Loucy (cell line): ENCODE measurements at regions not wholly inside any gene's neighbourhood (a gene's known extent, or its start where the extent isn't known, plus 50 kb on each side); places are given as distances from the start of the nearest gene placed in this dataset.
"Not testable (repeated sequence)": the region's sequence is repeated elsewhere in the genome, so short reads cannot be mapped to it uniquely, and the experiment has no call there.

Experiments
- H2AFZ ChIP-seq: fragments of 200-600 bp; sonication (generic); 2 replicates; pipeline ENCODE4 v1.6.0; 2016; ENCODE audit warnings: antibody characterized with exemption, mild to moderate bottlenecking, low read length, moderate library complexity
- H3F3A ChIP-seq: fragments of 200-600 bp; 2 replicates; pipeline ENCODE4 v1.6.0; 2016; ENCODE audit warnings: antibody characterized with exemption, low read depth, mild to moderate bottlenecking
- H3K27me3 ChIP-seq: fragments of 200-600 bp; sonication (generic); 2 replicates; pipeline ENCODE4 v1.6.1; 2014; ENCODE audit warnings: low read length, mild to moderate bottlenecking; ENCODE audit not compliant: insufficient read depth, poor library complexity, severe bottlenecking
- H3K36me3 ChIP-seq: fragments of 200-600 bp; sonication (generic); 2 replicates; pipeline ENCODE4 v1.6.1; 2016; ENCODE audit warnings: low read length; ENCODE audit not compliant: insufficient read depth
- H3K4me1 ChIP-seq: fragments of 200-600 bp; sonication (generic); 2 replicates; pipeline ENCODE4 v1.5.1; 2014; ENCODE audit warnings: low read length, mild to moderate bottlenecking; ENCODE audit not compliant: insufficient read depth, poor library complexity, severe bottlenecking
- H3K4me2 ChIP-seq: fragments of 200-600 bp; sonication (generic); 2 replicates; pipeline ENCODE4 v1.6.0; 2014; ENCODE audit warnings: antibody characterized with exemption, low read length, low read depth, mild to moderate bottlenecking; ENCODE audit not compliant: poor library complexity, severe bottlenecking
- H3K4me3 ChIP-seq: fragments of 200-600 bp; sonication (generic); 2 replicates; pipeline ENCODE4 v1.5.1; 2014; ENCODE audit warnings: low read length, mild to moderate bottlenecking, mixed read lengths; ENCODE audit not compliant: poor library complexity, severe bottlenecking
- H3K79me2 ChIP-seq: fragments of 200-600 bp; sonication (generic); 2 replicates; pipeline ENCODE4 v1.6.1; 2014; ENCODE audit warnings: low read length; ENCODE audit not compliant: insufficient read depth
- H3K9ac ChIP-seq: fragments of 200-600 bp; sonication (generic); 2 replicates; pipeline ENCODE4 v1.6.0; 2014; ENCODE audit warnings: mild to moderate bottlenecking, low read depth, low read length, moderate library complexity; ENCODE audit not compliant: poor library complexity, severe bottlenecking
- H3K9me2 ChIP-seq: fragments of 200-600 bp; sonication (generic); replicated peaks from 2 replicates; pipeline ENCODE4 v1.6.1; 2016; ENCODE audit warnings: low read depth, low read length, mixed read lengths
- H3K9me3 ChIP-seq: fragments of 200-600 bp; sonication (generic); 2 replicates; pipeline ENCODE4 v1.6.1; 2014; ENCODE audit warnings: mild to moderate bottlenecking, antibody characterized with exemption, low read length, low read depth; ENCODE audit not compliant: insufficient read depth
- H4K20me1 ChIP-seq: fragments of 200-600 bp; sonication (generic); 2 replicates; pipeline ENCODE4 v1.6.0; 2014; ENCODE audit warnings: antibody characterized with exemption, low read length, mild to moderate bottlenecking; ENCODE audit not compliant: insufficient read depth, poor library complexity, severe bottlenecking

GRCh38 chr2:89255013-89255412, 563.5 kb downstream of the RPIA start:
- H3F3A ChIP-seq, H3K9me3 ChIP-seq, H3K4me3 ChIP-seq, H4K20me1 ChIP-seq, H3K4me2 ChIP-seq, H3K27me3 ChIP-seq, H3K9me2 ChIP-seq, H3K79me2 ChIP-seq, H3K4me1 ChIP-seq, H3K36me3 ChIP-seq, H2AFZ ChIP-seq, H3K9ac ChIP-seq: not testable (repeated sequence)

- H3K9me3 ChIP-seq, H3K4me1 ChIP-seq, H3K9me2 ChIP-seq, H2AFZ ChIP-seq, H3K9ac ChIP-seq, H3K27me3 ChIP-seq, H3K4me3 ChIP-seq, H3K4me2 ChIP-seq, H3K36me3 ChIP-seq, H3K79me2 ChIP-seq, H4K20me1 ChIP-seq, H3F3A ChIP-seq: not testable (repeated sequence)
These were observed 582.0 kb downstream of the RPIA start for GRCh38 chr2:89273443-89273842.

- not testable (repeated sequence) for H2AFZ ChIP-seq, H3K9me3 ChIP-seq, H3K4me2 ChIP-seq, H3K27me3 ChIP-seq, H3F3A ChIP-seq, H3K9me2 ChIP-seq, H3K4me3 ChIP-seq, H3K9ac ChIP-seq, H3K36me3 ChIP-seq, H3K79me2 ChIP-seq, H3K4me1 ChIP-seq, H4K20me1 ChIP-seq
These were observed 589.1 kb downstream of the RPIA start for GRCh38 chr2:89280536-89280935.

GRCh38 chr2:89286448-89287080, 595.1 kb downstream of the RPIA start:
- not testable (repeated sequence) for H3K4me3 ChIP-seq

GRCh38 chr2:89287084-89287483, 595.6 kb downstream of the RPIA start:
- H4K20me1 ChIP-seq, H3K36me3 ChIP-seq, H3K27me3 ChIP-seq, H3K9ac ChIP-seq, H3K4me1 ChIP-seq, H3K9me3 ChIP-seq, H2AFZ ChIP-seq, H3K9me2 ChIP-seq, H3K79me2 ChIP-seq, H3K4me2 ChIP-seq, H3F3A ChIP-seq, H3K4me3 ChIP-seq: not testable (repeated sequence)

More at GRCh38 chr2:89286448-89287080, 595.1 kb downstream of the RPIA start:
- H3K9me2 ChIP-seq, H4K20me1 ChIP-seq, H3F3A ChIP-seq, H3K79me2 ChIP-seq, H3K9me3 ChIP-seq, H3K4me2 ChIP-seq, H3K4me1 ChIP-seq, H3K9ac ChIP-seq, H3K36me3 ChIP-seq, H3K27me3 ChIP-seq, H2AFZ ChIP-seq: not testable (repeated sequence)

- not testable (repeated sequence) for H3K36me3 ChIP-seq, H3K79me2 ChIP-seq, H3K9me3 ChIP-seq, H3K27me3 ChIP-seq, H3K9ac ChIP-seq, H3K4me3 ChIP-seq, H2AFZ ChIP-seq, H3K4me2 ChIP-seq, H3K4me1 ChIP-seq, H4K20me1 ChIP-seq, H3F3A ChIP-seq, H3K9me2 ChIP-seq
These were observed 600.3 kb downstream of the RPIA start for GRCh38 chr2:89291717-89292298.

- H3F3A ChIP-seq, H3K9ac ChIP-seq, H3K4me3 ChIP-seq, H3K36me3 ChIP-seq, H3K9me3 ChIP-seq, H3K79me2 ChIP-seq, H3K27me3 ChIP-seq, H3K4me1 ChIP-seq, H3K9me2 ChIP-seq, H4K20me1 ChIP-seq, H2AFZ ChIP-seq, H3K4me2 ChIP-seq: not testable (repeated sequence)
These were observed 601.9 kb downstream of the RPIA start for GRCh38 chr2:89293399-89293798.
